COLO668 (cell line): ENCODE measurements at regions not wholly inside any gene's neighbourhood (a gene's known extent, or its start where the extent isn't known, plus 50 kb on each side); places are given as distances from the start of the nearest gene placed in this dataset.
"Not testable (repeated sequence)": the region's sequence is repeated elsewhere in the genome, so short reads cannot be mapped to it uniquely, and the experiment has no call there.

Experiments used
- DNase-seq: peaks from one replicate; lab custom pipeline; 2025; ENCODE audit not compliant: unreplicated experiment; lab: John Stamatoyannopoulos, UW

DNA sequence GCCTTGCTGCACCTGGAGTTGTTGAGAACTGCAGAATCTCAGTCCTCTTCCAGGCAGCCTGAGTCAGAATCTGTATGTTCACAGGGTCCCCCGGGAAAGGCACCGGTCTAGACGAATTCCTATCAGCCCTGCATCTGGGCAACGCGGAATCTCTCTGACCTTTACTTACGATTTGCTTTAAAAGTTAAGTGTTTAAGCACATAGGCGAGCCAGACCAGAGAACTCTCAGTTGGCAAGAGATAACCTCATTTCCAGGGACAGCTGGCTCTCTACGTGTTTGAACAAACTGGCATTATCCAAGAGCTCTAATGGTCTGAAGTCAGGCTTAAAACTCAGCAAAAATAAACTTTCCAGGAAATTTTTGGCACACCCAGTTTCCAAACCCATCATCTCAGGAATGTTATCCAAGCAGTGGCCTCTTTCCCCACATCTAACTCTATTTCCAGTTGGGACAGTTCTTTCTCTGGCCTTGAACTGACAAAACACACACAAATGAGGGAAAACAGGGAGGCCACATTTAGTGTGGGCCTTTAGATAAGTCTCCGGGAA is 53.4 kb downstream of the HES1 start:
- no peak for DNase-seq

DNA sequence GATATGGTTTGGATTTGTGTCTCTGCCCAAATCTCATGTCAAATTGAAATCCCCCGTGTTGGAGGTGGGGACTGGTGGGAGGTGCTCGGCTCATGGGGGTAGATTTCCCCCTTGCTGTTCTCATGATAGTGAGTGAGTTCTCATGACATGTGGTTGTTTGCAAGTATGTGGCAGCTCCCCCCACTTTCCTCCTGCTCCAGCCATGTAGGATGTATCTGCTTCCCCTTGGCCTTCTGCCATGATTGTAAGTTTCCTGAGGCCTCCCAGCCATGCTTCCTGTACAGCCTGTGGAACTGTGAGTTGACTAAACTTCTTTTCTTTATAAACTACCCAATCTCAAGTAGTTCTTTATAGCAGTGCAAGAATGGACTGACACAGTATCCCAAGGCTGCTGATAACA is 55.9 kb downstream of the HES1 start:
- not testable (repeated sequence) for DNase-seq

GRCh38 chr3:194194051-194194756 is 58.3 kb downstream of the HES1 start:
- DNase-seq, result no peak

DNA sequence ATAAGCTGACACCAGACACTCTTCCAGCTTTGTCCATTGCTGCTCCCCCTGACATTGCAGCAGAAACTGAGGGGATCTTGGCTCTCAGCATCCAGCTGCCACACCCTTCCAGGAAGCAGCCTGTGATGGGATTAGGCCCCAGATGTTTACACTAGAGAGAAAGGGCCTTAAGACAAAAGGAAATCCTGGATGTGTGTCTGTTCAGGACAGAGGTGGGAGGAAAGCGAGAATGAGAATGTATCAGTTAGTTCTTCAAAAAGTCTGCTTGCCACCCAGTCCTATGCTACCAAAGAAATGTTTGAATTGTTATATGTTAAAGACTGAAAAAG is 58.8 kb downstream of the HES1 start:
- no peak for DNase-seq

GRCh38 chr3:194195611-194196010 is 59.7 kb downstream of the HES1 start:
- no peak for DNase-seq

- no peak for DNase-seq
These were observed 60.9 kb downstream of the HES1 start for GRCh38 chr3:194196876-194197275.

DNA sequence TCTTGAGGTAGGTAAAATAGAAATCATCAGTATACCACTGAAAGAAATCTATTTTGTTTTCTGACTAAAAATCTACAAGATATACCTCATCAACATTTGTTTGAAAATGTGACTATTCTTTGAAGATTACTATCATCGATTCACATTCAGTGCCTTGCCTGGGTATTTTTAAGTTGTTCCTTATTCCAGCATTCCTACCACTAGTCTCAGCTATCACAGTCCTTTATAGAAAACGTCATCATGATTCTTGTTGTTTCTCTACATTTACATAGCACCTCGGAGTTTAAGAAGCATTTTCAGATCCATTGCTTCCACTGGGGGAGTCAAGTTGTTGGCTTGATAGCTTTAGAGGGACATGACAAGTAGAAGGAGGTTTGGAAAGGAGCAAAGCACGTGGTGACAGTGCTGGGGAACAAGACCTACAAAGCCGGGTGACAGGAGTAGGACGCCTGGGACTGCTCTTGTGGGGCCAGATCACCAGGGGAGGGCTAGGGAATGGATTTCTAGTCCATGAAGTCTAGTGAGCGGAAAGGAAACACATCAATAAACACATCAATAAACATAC is 61.5 kb downstream of the HES1 start:
- no peak for DNase-seq

DNA sequence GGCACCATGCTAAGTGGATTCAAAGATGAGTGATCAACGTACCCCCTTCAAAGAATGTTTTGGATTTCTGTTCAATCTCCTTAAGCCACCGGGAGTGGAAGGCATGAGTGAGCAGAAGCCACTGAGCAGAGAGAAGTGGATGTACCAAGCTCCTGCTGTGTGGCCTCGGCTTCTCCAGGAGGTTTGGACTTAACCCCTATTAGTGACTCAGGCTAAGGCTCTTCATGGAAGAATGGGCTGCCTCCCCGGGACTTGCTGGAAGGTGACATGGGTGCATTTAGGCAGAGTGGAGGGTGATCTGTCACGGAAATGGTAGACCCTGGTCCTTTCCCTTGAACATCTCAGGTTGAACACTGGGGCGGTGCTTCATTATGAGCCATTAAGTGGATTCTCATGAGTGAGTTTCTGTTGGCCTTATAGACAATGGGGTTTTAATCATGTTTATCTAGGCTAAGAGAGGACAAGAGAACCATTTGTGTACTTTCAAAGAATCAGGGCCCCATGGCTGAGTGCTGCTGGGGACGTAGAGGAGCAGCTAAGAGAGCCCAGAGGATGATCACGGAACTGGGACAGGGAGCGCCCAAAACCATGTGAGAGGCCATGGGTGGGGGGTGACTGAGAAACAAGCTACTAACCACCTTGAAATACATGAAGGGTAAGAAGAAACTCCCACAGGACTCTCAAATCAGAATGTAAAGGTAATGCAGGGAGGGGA is 62.2 kb downstream of the HES1 start:
- DNase-seq, result no peak

- DNase-seq, result no peak
These were observed 63.0 kb downstream of the HES1 start for GRCh38 chr3:194198938-194199337.

DNA sequence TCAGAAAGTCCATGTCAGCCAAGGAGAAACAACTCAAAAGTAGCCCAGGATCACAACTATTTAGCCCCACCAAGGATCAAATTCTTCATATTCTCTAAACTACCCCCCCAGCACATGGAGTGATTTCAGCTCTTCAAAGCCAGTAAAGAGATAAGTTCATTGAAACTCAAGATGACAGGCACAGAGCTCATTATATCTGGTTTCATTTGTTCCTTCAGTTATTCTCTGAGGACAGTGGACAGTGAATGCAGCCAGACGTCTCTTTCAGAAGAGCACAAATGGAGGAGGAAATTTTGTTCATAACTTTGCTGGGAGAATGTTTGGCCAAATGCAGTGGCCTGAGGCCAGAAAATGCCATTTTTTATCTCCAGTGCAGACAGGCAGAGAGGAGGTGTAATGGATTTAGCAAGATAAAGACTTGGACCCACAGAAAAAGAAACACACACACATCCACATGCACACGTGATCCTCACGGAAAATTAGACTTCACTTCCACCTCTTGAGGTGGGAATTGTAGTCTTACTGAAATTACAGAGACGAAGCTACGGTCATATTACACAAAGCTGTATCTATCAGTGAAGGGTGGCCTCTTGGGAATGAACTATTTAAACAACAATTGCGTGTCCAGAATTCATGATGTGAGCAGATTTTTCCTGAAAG is 64.6 kb downstream of the HES1 start:
- no peak for DNase-seq

- no peak for DNase-seq
These were observed 66.2 kb downstream of the HES1 start for GRCh38 chr3:194201953-194202666.

DNA sequence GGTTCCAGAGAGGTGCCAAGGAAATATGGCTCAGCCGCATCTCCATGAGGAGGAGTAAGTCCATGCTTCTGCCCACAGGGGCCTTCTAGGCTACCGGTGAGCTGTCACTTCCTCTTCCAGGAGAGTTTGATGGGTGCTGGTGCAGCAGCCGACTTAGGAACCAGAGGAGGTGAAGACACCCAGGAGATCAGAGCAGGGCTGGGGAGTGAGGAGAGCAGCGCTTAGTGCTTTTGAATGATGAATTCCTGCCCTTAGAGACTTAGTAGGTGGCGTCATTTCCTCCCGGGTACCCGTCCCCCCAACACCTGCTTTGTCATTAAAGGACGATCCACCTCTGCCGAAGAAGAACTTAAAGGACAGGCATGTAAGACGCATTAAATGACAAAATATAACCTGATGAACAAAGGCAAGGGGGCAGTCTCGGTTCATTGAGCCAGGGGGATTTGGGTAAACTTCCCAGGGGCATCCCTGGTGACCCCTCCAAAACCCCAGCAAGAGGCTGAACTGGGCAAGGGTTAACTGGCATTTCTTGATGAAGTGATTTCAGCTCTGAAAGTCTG is 67.6 kb downstream of the HES1 start:
- peak; percentile 17 for DNase-seq

DNA sequence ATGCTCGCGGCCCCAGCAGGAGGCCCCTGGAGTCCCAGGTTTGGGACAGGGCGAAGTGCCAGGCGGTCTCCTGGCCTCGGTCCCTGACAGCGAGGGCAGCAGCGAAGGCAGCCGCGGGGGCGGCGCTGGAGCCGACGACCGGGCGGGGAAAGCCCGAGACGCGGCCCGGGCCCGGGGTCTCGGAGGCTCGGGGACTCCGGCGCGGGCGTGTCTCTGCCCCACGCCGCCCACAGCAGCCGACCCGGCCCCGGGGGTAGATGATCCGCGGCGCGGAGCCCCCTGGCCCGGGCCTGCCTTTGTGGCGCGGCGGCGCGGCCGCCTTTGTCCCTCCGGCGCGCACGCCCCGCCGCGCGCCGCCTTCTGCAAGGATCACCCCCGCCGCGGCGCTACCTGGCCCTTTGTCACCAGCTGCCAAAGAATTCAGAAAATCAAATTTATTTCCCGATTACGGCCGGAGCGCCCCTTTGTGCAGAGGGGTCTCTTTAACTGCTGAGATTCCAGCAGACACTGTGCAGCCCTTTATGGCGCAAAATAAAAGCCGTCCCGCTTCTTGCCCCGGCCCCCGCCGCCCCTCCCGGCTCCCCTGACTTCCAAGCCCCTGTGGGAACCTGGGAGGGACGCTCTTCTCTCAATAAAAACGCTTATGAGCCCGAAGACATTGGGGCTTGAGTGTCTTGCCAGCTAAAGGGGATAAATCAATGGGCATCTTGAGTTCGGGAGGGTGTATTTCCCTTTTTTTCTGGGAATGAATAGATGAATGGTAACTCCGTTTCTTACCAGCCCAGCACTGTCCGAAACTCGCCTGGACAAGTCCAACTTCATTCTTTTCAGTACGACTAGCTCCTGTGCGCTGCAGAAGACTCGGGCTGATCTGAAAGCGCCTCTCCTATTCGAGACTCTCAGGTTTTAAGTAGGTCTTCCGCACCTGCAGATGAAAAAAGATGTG is 68.4 kb downstream of the HES1 start:
- DNase-seq, result peak; percentile 72

DNA sequence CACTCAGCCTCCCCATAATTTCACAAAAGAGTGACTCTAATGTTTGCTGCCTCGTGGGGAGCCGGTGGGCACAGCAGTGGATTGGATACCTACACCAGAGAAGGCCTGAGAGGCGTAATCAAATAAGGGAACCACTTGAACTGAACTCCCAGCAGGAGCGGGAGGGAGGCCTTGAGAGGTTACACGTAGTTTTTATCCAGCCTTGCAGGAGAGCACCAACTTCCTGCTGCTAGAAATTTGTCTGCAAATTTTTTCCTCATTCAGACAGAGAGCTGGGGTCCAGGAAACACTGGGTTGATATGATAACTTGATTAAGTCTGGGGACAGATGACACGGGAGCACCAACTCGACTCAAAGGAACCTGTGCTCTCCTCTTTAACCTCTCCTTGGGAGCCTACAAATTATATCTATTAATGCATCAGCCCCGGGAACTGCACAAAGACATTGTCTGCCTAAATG is 69.8 kb downstream of the HES1 start:
- DNase-seq, result peak; percentile 66

GRCh38 chr3:194206320-194206719 is 70.4 kb downstream of the HES1 start:
- peak; percentile 59 for DNase-seq

GRCh38 chr3:194208709-194209108 is 72.8 kb downstream of the HES1 start:
- DNase-seq, result no peak

GRCh38 chr3:194212161-194212844 is 76.4 kb downstream of the HES1 start:
- no peak for DNase-seq

- no peak for DNase-seq
These were observed 76.9 kb downstream of the HES1 start for GRCh38 chr3:194212845-194213331.

GRCh38 chr3:194215392-194215791 is 79.4 kb downstream of the HES1 start:
- no peak for DNase-seq
